ENCODE measurements at regions not wholly inside any gene's neighbourhood (a gene's known extent, or its start where the extent isn't known, plus 50 kb on each side); places are given as distances from the start of the nearest gene placed in this dataset.
"Not testable (repeated sequence)": the region's sequence is repeated elsewhere in the genome, so short reads cannot be mapped to it uniquely, and the experiment has no call there.

GRCh38 chr13:50596156-50596555 is 247.3 kb downstream of the DLEU7 start:
- no peak for DNase-seq (ENCODE audit: low read depth in 2 of 2)

- no peak for DNase-seq (ENCODE audit: low read depth in 2 of 2)
Measured at GRCh38 chr13:50596776-50597203, 246.7 kb downstream of the DLEU7 start.

GRCh38 chr13:50598338-50598737 is 245.2 kb downstream of the DLEU7 start:
- DNase-seq (ENCODE audit: low read depth in 2 of 2) = no peak

DNA sequence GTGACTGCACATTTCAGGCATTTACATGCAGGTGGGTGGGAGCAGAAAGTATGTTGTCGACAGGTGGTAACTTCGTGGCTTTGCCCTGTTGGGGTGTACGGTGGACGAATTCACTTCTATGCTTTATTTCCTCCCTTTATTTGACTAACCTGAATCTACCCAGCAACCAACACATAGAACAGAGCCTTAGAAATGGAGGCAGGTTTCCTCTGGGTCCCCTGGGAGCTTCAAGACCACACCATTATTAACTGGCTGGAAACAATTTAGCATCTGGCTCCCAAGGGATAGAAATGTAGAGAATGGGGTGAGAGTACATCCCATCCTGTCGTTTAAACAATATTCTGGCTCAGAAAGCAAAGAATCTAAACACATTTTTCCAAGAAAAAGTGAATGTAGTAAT is 244.4 kb downstream of the DLEU7 start:
- DNase-seq (ENCODE audit: low read depth in 2 of 2) = no peak

DNA sequence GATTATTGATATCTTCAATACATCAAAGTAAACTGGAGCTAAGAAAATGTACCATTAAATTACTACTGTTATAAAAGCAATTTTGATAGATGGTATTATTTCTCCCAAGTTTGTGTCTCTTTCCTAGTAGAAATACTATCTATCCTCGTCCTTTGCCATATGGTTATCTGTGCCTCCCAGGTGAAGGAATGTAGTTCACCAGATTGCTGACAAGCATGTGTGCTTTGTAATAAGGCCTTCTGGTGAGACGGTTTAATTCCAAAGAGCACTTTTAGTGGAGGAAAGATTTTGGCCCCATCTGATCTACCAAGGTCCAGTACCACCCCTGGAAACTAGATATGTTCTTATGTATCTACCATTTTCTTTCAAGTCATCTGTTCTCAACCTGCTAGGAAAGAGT is 243.6 kb downstream of the DLEU7 start:
- DNase-seq (ENCODE audit: low read depth in 2 of 2) = no peak

DNA sequence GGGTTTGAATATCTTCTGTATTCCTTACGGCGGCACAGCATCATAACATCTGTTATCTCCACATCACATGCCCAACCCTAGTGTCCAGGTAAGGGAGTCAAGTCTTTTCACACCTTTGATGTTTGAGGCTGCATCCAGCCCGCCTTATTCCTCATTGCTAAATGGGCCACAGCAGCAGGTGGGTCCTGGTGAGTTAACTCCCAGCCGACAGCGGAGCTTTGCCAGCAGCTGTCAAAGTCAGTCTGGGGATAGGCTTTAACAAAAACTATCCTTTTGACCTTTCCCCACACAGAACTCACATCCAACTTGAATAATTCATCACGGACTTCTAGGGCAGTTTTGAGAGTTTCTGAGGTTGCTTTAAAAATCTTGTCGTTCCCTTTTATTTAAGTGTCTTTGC is 235.1 kb downstream of the DLEU7 start:
- DNase-seq (ENCODE audit: low read depth in 2 of 2) = no peak

DNA sequence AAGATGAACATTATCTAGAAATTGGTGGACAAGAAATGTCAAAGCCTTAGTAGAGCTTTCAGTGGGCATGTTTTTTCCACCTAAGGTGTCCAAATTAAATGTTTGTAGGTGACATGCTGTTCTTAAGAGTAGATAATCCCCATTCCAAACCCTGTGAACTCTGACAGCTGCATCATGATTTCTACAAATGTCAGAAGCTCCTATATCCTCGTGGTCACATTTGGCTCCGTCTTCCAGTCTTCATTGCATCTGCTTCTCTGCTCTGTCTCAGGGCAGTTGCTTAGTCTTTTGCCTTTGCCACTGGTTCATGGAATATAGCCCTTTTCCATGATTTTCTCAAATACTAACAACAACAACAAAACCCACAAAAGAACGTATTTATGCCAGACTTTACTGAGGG is 234.5 kb downstream of the DLEU7 start:
- DNase-seq (ENCODE audit: low read depth in 2 of 2) = no peak

GRCh38 chr13:50610238-50610637 is 233.3 kb downstream of the DLEU7 start:
- no peak for DNase-seq (ENCODE audit: low read depth in 2 of 2)

DNA sequence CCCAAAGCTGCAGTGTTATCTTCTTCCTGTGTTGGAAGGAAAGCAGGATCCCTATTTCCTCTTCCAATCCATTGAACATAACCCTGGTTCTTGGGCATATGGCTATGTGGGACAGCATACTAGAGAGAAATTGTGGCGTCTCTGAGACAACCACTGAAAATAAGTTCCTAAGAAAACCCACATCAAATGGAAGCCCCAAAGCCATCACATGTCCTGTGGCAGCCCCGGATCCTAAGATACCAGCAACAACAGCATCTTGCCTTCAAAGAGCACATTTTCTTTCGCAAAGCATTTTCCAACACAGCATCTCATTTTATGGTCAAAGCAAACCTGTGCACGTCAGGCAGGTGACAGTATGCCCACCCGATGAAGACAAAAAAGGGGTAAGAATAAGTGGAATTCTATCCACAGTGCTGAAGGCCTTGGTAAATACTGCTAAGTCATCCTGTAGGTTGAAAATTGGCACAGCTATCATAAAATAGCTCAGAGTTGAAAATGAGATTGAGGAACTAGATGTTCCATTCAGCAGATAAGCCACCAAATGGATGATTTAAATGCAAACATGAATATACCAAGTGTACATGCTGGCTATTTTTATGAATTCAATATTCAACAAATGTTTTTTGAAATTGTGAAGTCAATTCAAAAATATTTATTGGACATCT is 232.2 kb downstream of the DLEU7 start:
- no peak for DNase-seq (ENCODE audit: low read depth in 2 of 2)

- no peak for DNase-seq (ENCODE audit: low read depth in 2 of 2)
Measured at GRCh38 chr13:50612717-50613116, 230.8 kb downstream of the DLEU7 start.

DNA sequence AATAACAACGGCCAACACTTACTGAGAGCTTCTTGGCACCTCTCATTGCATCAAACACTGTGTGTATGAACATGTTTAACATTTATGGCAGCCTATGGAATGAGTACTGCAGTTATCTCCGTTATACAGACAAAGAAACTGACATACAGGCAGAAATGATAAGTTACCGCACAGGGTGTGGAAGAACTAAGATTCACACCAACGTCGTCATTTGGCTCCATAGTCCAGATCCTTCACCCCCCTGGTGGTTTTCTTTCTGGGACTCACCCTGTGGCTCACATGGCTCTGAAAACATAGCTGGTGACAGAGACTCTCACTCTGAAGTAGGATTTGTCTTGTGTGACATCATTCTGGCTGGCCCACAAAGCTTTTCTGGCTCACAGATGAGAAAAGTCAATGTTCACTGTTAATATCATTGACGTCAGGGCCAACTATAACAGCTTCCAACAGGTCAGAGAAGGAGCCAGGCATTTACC is 230.1 kb downstream of the DLEU7 start:
- DNase-seq (ENCODE audit: low read depth in 2 of 2) = no peak

DNA sequence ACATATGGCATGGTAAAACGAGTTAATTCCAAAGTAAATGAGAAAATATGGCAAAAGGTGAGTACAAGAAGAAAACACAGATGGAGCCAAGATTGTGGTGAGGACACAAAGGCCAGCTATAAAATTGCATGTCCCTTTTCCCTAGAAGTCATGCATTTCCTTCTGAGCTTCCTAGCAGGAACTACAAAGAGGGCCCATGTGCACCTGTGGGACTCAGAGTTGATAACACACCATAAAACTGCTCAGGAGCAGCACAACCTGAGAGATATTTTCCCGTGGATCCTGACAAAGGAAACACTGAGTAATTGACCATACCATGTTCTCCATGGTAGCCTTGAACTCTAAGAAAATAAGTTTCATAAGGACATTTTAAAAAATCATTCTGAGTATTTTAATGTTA is 228.3 kb downstream of the DLEU7 start:
- no peak for DNase-seq (ENCODE audit: low read depth in 2 of 2)

GRCh38 chr13:50616101-50616500 is 227.4 kb downstream of the DLEU7 start:
- DNase-seq (ENCODE audit: low read depth in 2 of 2) = no peak

- DNase-seq (ENCODE audit: low read depth in 2 of 2) = no peak
Measured at GRCh38 chr13:50617134-50617721, 226.3 kb downstream of the DLEU7 start.

DNA sequence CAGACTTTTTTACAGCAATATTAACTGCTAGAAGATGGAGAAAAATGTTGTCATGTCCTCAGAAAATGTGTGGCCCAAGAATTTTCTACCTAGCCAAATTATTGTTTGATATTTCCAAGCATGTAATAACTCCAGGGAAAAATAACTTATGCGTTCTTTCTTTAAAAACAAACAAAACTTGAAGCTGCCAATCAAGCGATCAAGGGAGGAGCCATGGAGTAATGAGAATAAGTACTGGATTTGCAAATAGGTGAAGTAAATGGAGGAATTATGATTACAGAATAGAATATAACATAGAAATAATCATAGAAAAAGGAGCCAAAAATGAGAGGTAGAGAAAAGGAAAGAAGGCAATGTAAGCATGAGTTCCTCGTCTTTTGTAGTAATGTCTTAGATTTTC is 225.3 kb downstream of the DLEU7 start:
- DNase-seq (ENCODE audit: low read depth in 2 of 2) = no peak

DNA sequence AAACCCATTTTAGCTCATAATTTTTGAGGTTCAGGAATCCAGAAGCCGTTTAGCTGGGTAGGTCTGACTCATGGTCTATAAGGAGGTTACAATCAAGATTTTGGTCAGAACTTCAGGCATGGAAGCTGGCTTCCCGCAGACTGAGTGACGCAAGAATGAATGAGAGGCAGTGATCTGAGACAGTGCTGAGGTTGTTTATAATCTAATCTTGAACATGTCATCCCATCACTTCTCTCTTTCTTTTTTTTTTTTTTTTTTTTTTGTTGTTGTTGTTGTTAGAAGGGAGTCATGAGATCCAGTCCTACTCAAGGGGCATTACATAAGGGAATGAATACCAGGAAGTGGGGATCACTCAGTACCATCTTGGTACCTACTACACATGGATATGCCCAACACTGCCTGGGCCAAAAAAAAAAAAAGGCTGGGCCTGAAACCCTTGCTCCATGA is 217.4 kb downstream of the DLEU7 start:
- DNase-seq (ENCODE audit: low read depth in 2 of 2) = no peak

DNA sequence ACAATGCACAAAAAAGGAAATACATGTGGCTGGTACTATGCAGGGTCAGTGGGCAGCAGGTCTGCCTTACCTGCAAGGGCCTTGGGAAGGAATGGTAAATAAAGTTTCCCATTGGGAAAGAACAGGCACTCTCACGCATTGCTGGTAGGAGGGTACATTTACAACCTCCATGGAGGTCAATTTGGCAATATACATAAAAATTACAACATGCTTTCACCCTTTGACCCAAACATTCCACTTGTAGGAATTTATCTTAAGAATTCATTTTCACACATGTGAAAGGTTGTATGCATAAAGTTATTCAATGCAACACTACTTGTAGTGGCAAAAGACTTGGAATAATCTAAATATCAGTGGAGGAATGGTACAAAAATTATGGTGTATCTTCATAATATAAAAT is 216.4 kb downstream of the DLEU7 start:
- no peak for DNase-seq (ENCODE audit: low read depth in 2 of 2)

DNA sequence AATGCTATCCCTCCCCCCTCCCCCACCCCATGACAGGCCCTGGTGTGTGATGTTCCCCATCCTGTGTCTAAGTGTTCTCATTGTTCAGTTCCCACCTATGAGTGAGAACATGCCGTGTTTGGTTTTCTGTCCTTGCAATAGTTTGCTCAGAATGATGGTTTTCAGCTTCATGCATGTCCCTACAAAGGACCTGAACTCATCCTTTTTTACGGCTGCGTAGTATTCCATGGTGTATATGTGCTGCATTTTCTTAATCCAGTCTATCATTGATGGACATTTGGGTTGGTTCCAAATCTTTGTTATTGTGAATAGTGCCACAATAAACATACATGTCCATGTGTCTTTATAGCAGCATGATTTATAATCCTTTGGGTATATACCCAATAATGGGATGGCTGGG is 215.0 kb downstream of the DLEU7 start:
- DNase-seq (ENCODE audit: low read depth in 2 of 2) = not testable (repeated sequence)

DNA sequence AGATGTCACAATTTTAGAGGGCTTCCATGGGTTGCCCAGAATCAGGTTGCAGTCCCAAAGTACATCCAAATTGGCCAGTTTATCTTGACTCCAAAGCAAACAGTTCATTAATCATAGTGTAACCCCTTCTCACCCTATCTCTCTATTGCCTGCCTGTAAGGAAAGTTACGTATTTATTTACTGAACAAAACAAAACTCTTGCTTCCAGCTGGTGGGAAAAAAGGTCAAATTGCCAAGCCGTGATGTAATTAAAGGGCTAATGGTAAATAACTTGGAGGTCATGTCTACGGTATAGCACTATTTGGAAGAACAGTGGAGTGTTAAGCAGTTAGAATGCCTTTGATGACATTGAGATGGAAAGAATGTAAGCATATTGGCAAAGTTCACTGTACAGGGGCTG is 214.0 kb downstream of the DLEU7 start:
- no peak for DNase-seq (ENCODE audit: low read depth in 2 of 2)

GRCh38 chr13:50629966-50630365 is 213.5 kb downstream of the DLEU7 start:
- DNase-seq (ENCODE audit: low read depth in 2 of 2) = no peak

GRCh38 chr13:50631041-50631440 is 212.5 kb downstream of the DLEU7 start:
- no peak for DNase-seq (ENCODE audit: low read depth in 2 of 2)

GRCh38 chr13:50634339-50634738 is 209.2 kb downstream of the DLEU7 start:
- no peak for DNase-seq (ENCODE audit: low read depth in 2 of 2)

DNA sequence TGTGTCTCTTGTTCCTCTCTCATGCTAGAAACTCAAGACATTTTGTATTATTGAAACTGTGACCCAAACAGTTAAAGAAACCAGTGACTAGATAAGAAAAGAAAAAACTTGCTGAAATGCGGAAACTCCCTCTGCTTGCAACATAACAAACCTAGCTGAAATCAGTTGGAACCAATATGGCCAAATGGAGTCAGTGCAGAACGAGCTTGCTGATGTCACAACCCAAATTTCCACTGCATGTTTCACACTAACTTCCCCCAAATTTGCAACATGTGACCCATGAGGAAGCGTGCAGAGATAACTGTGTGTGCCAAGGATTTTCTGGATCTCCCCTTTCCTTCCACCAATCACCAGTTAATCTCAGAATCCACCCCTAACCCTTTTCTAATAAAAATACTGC is 208.0 kb downstream of the DLEU7 start:
- no peak for DNase-seq (ENCODE audit: low read depth in 2 of 2)

Data from stimulated activated CD8-positive, alpha-beta memory T cell treated with anti-CD3 and anti-CD28 coated beads, Interleukin-15, amount 100 ng/mL, for 48 hours (primary cell).